K562 (cell line): ENCODE measurements at regions not wholly inside any gene's neighbourhood (a gene's known extent, or its start where the extent isn't known, plus 50 kb on each side); places are given as distances from the start of the nearest gene placed in this dataset.

Experiments used
- ATAC-seq: fragments of 200-7000 bp; cut with Tn5 transposase; 3 replicates; pipeline ENCODE4 v1.9.1; 2020; ENCODE audit warnings: moderate library complexity
- BruUV-seq: library from RNA; stranded (reverse); fragments of 400-500 nt; replicated peaks from 2 replicates; lab custom pipeline; 2021; lab: Mats Ljungman, UMichigan
- CTCF ChIA-PET: fragments of 300-600 bp; formaldehyde crosslinking; extraction: SDS; loops from one replicate; lab custom pipeline; 2021; ENCODE audit warnings: low intra/inter-chr PET ratio; lab: Yijun Ruan, JAX
- POLR2A ChIA-PET: fragments of 300-600, 350-650 bp; sonication (Branson Sonifier 250); formaldehyde crosslinking; extraction: SDS; loops from one replicate; lab custom pipeline; 2021; ENCODE audit warnings: antibody characterized with exemption, inconsistent platforms; lab: Yijun Ruan, JAX
- DNase-seq, 4 experiments: peaks; one replicate each; pipeline versions ENCODE4 v3.0.0 to v3.0.0-alpha.2; 2011 to 2018; ENCODE audit warnings: low spot score in 3 of 4, mixed read lengths in 3 of 4; ENCODE audit errors: extremely low read depth in 1 of 4
- FAIRE-seq: peaks from 2 replicates; lab custom pipeline; 2011; peaks lifted over from hg19 to GRCh38; lab: Jason Lieb, UNC
- H2AFZ ChIP-seq: 2 replicates; pipeline ENCODE4 v1.6.0; 2011; ENCODE audit warnings: low read depth, low read length, control low read depth, inconsistent platforms
- H3K27ac ChIP-seq: fragments of 200-600 bp; 3 replicates; pipeline ENCODE4 v1.8.0; 2011; ENCODE audit warnings: low read depth, mild to moderate bottlenecking, control low read depth, inconsistent platforms, low read length, moderate library complexity, mixed read lengths; ENCODE audit errors: extremely low read depth
- H3K27me3 ChIP-seq, 2 experiments: fragments of 300-600 bp in 1 of 2; 2 replicates in 1 of 2; 3 replicates in 1 of 2; pipeline versions ENCODE4 v1.6.0 to v1.8.0; 2011; ENCODE audit warnings: inconsistent platforms in 2 of 2, low read length in 2 of 2, mild to moderate bottlenecking in 1 of 2, mixed read lengths in 1 of 2, moderate library complexity in 1 of 2; ENCODE audit not compliant: control insufficient read depth in 2 of 2, insufficient read depth in 2 of 2
- H3K36me3 ChIP-seq: fragments of 300-600 bp; 3 replicates; pipeline ENCODE4 v1.8.0; 2011; ENCODE audit warnings: mild to moderate bottlenecking, low read length, inconsistent platforms; ENCODE audit not compliant: control insufficient read depth, insufficient read depth
- H3K4me1 ChIP-seq, 2 experiments: fragments of 200-600 bp in 1 of 2; replicated peaks in 1 of 2; 2 replicates in 1 of 2; 3 replicates in 1 of 2; pipeline versions ENCODE4 v1.5.1 to v1.8.0; 2011; ENCODE audit warnings: inconsistent platforms in 2 of 2, low read length in 2 of 2, mild to moderate bottlenecking in 1 of 2, mixed read lengths in 1 of 2, moderate library complexity in 1 of 2; ENCODE audit not compliant: control insufficient read depth in 2 of 2, insufficient read depth in 2 of 2
- H3K4me2 ChIP-seq: 2 replicates; pipeline ENCODE4 v1.6.1; 2011; ENCODE audit warnings: low read length, control low read depth, inconsistent platforms, mixed read lengths; ENCODE audit not compliant: insufficient read depth
- H3K4me3 ChIP-seq: fragments of 200-600 bp; sonication (generic), shearing (Covaris generic); 2 replicates; pipeline ENCODE4 v1.5.1; 2016; ENCODE audit warnings: control low read depth, inconsistent platforms
- H3K79me2 ChIP-seq: fragments of 200-600 bp; 3 replicates; pipeline ENCODE4 v1.8.0; 2011; ENCODE audit warnings: low read length, inconsistent platforms; ENCODE audit not compliant: control insufficient read depth, insufficient read depth
- H3K9ac ChIP-seq, 2 experiments: 2 replicates each; pipeline versions ENCODE4 v1.6.0 to v1.6.1; 2011; ENCODE audit warnings: low read depth in 2 of 2, low read length in 2 of 2, control low read depth in 1 of 2, inconsistent platforms in 1 of 2, mild to moderate bottlenecking in 1 of 2, mixed read lengths in 1 of 2; ENCODE audit not compliant: insufficient read depth in 1 of 2
- H3K9me1 ChIP-seq: one replicate; pipeline ENCODE4 v1.6.0; 2011; ENCODE audit warnings: inconsistent platforms, mild to moderate bottlenecking, low read length, moderate library complexity; ENCODE audit not compliant: control insufficient read depth, insufficient read depth
- H3K9me3 ChIP-seq: replicated peaks from 2 replicates; pipeline ENCODE4 v1.5.1; 2011; ENCODE audit warnings: low read depth, low read length, inconsistent platforms; ENCODE audit not compliant: control insufficient read depth, insufficient read depth
- H4K20me1 ChIP-seq: replicated peaks from 2 replicates; pipeline ENCODE4 v1.6.1; 2011; ENCODE audit warnings: low read length, inconsistent platforms, mixed read lengths; ENCODE audit not compliant: control insufficient read depth, insufficient read depth
- ARID4B ChIP-seq: sonication (generic); formaldehyde crosslinking; IDR thresholded peaks from 2 replicates; pipeline ENCODE4 v1.8.0; 2022; ENCODE audit warnings: mild to moderate bottlenecking, missing genetic modification reagents
- CCNT2 ChIP-seq: IDR thresholded peaks from 2 replicates; pipeline ENCODE4 v1.6.1; 2011; ENCODE audit warnings: borderline replicate concordance, low read depth, mild to moderate bottlenecking, moderate library complexity, mixed read lengths, low read length; ENCODE audit not compliant: insufficient read length; ENCODE audit errors: extremely low read depth
- FOXK1 ChIP-seq: sonication (generic); formaldehyde crosslinking; IDR thresholded peaks from 2 replicates; pipeline ENCODE4 v1.8.0; 2022; ENCODE audit warnings: missing genetic modification reagents, mild to moderate bottlenecking, borderline replicate concordance
- POLR2A ChIP-seq: fragments of 450-650 bp; conservative IDR thresholded peaks from 2 replicates; pipeline ENCODE4 v1.6.1; 2016
- POLR2AphosphoS5 ChIP-seq: IDR thresholded peaks from 2 replicates; pipeline ENCODE4 v1.6.1; 2011; ENCODE audit warnings: mild to moderate bottlenecking, low read depth, low read length, moderate library complexity; ENCODE audit not compliant: control insufficient read depth, insufficient read depth
- POLR2G ChIP-seq: fragments of 200-400 bp; formaldehyde crosslinking; IDR thresholded peaks from 2 replicates; pipeline ENCODE4 v1.6.1; 2017; ENCODE audit warnings: low read depth, mild to moderate bottlenecking, antibody characterized with exemption, low read length, moderate library complexity
- RB1 ChIP-seq: fragments of 450-650 bp; IDR thresholded peaks from 2 replicates; pipeline ENCODE4 v1.6.1; 2017; ENCODE audit warnings: low read depth, mild to moderate bottlenecking
- RBM22 ChIP-seq: fragments of 200-400 bp; formaldehyde crosslinking; IDR thresholded peaks from 2 replicates; pipeline ENCODE4 v1.6.1; 2018; ENCODE audit warnings: low read length, low read depth; ENCODE audit not compliant: poor library complexity, severe bottlenecking
- RBM25 ChIP-seq: fragments of 200-400 bp; formaldehyde crosslinking; IDR thresholded peaks from 2 replicates; pipeline ENCODE4 v1.6.1; 2018; ENCODE audit warnings: low read length, low read depth, moderate library complexity; ENCODE audit not compliant: severe bottlenecking
- SIN3A ChIP-seq, 2 experiments: fragments of 150-350 bp in 1 of 2; IDR thresholded peaks; 2 replicates each; pipeline ENCODE4 v1.6.1; 2011 to 2016; ENCODE audit warnings: borderline replicate concordance in 2 of 2, low read depth in 2 of 2, low read length in 2 of 2, mild to moderate bottlenecking in 2 of 2, moderate library complexity in 2 of 2; ENCODE audit not compliant: control insufficient read depth in 1 of 2
- TFAP4 ChIP-seq: sonication (generic); formaldehyde crosslinking; IDR thresholded peaks from 2 replicates; pipeline ENCODE4 v1.8.0; 2022; ENCODE audit warnings: missing genetic modification reagents, mild to moderate bottlenecking, moderate library complexity, borderline replicate concordance
- TRIM24 ChIP-seq, 2 experiments: fragments of 450-650 bp; IDR thresholded peaks; 2 replicates each; pipeline ENCODE4 v1.6.1; 2016
- ZBTB33 ChIP-seq: sonication (generic); formaldehyde crosslinking; IDR thresholded peaks from 2 replicates; pipeline ENCODE4 v1.8.1; 2023; ENCODE audit warnings: mild to moderate bottlenecking, missing genetic modification reagents
- ZNF133 ChIP-seq: fragments of 250-450 bp; sonication (Bioruptor Pico); IDR thresholded peaks from 2 replicates; pipeline ENCODE4 v1.4.0; 2020; ENCODE audit warnings: mild to moderate bottlenecking
- WGBS: fragments of 100-300 bp; shearing (Covaris generic); methylation state at CpG from one replicate; pipeline ENCODE4 v1.1.6; 2016; ENCODE audit warnings: low coverage, mixed read lengths; ENCODE audit not compliant: insufficient coverage; ENCODE audit errors: missing lambda C conversion rate; 5-methylcytosine and 5-hydroxymethylcytosine counted together
- in situ Hi-C: fragments of 300-500 bp; cut with MboI; formaldehyde crosslinking; loops from 4 replicates; pipeline ENCODE4 v1.15.0; 2018; ENCODE audit warnings: inconsistent platforms, mixed read lengths
- intact Hi-C: fragments of 100-400 bp; cut with micrococcal nuclease; formaldehyde crosslinking; loops from 2 replicates; pipeline ENCODE4 v1.14.2; 2022

GRCh38 chr9:129505270-129505902, 115.5 kb downstream of the C9orf50 start:
- whole genome bisulfite sequencing = 81% methylated on average over 15 of the region's 22 CpGs
- Histone ChIP-seq H3K4me3 (no peak overlapping the region), H3K9me3 (no peaks in the 10 kb centered on the region), H2AFZ (no peak overlapping the region), H3K27me3 (no peaks in the 10 kb centered on the region), H3K4me1 (peaks cover 0 to 16% of the 10 kb centered on the region in 2 experiments; a peak in 1 of 5 replicates), H3K79me2 (no peaks in the 10 kb centered on the region), H3K9me1 (peaks cover 2% of the 10 kb centered on the region), H3K9ac (0 out of 4 replicates have a peak overlapping the region, but pooled peaks of 1 of the 2 experiments have one; percentile 7), H4K20me1 (no peaks in the 10 kb centered on the region), H3K4me2 (no peak overlapping the region), H3K27ac (no peak overlapping the region), H3K36me3 (peaks cover 11% of the 10 kb centered on the region; the same call in 2 of the 3 replicates)
- FAIRE-seq (no peak), DNase-seq (no peak), ATAC-seq (peak; percentile 12)
- no TSS peak for BruUV-seq
- ChIA-PET CTCF (no interaction called here), POLR2A (interaction anchor here (0.6 to 2.4 kb wide), 7 partner anchors 9 to 260 kb away, joined by 3 to 8 read pairs (median 5); no protein-coding TSS in a partner anchor)
- intact Hi-C loops (no loop called here), in situ Hi-C loops (loop anchor here (10.0 kb wide), 1 partner anchor 99 kb away; no protein-coding TSS in a partner anchor)
- TF ChIP-seq POLR2AphosphoS5 = no peak; the same call in 1 of the 2 replicates
- TF ChIP-seq RB1 = no peak
- no peak for TF ChIP-seq TRIM24 (IDR thresholded peaks at IDR 0.05)
- peak; percentile 17 for TF ChIP-seq CCNT2
- peak; percentile 94 for TF ChIP-seq RBM22
- TF ChIP-seq TFAP4 (CRISPR knock-in tag) = no peak
- peak; percentile 36; the same call in 1 of the 2 replicates for TF ChIP-seq POLR2A
- peak; percentile 83 for TF ChIP-seq POLR2G
- peak; percentile 73 for TF ChIP-seq ZBTB33 (CRISPR knock-in tag)
- TF ChIP-seq ARID4B (CRISPR knock-in tag) = no peak
- no peak for TF ChIP-seq SIN3A (IDR thresholded peaks at IDR 0.05; ENCODE audit: borderline replicate concordance in 2 of 2, control insufficient read depth in 1 of 2, low read depth in 2 of 2, low read length in 2 of 2)
- TF ChIP-seq RBM25 = peak; percentile 18
- no peak for TF ChIP-seq ZNF133 (CRISPR knock-in tag)
- TF ChIP-seq FOXK1 (CRISPR knock-in tag) = 0 out of 2 replicates have a peak, but pooled peaks have one; percentile 36
